ENCODE measurements at regions not wholly inside any gene's neighbourhood (a gene's known extent, or its start where the extent isn't known, plus 50 kb on each side); places are given as distances from the start of the nearest gene placed in this dataset.
A peak's percentile ranks its signal among the peaks of the same experiment; 100 is the strongest.

GRCh38 chr10:55495555-55495954 is 694.5 kb upstream of the PCDH15 start:
- DNase-seq (ENCODE audit: low read depth, low spot score) = no peak
- in situ Hi-C loops (cut with HindIII; ENCODE audit: low pct_unique_long_range_greater_than_20kb, low sequenced_read_pairs) = no loop called here

- in situ Hi-C loops (cut with HindIII; ENCODE audit: low pct_unique_long_range_greater_than_20kb, low sequenced_read_pairs) = no loop called here
Observed at GRCh38 chr10:55491712-55492111, 690.7 kb upstream of the PCDH15 start.

GRCh38 chr10:55485827-55486226 is 684.8 kb upstream of the PCDH15 start:
- in situ Hi-C loops (cut with HindIII; ENCODE audit: low pct_unique_long_range_greater_than_20kb, low sequenced_read_pairs) = no loop called here
- no peak for DNase-seq (ENCODE audit: low read depth, low spot score)

More at GRCh38 chr10:55491712-55492111, 690.7 kb upstream of the PCDH15 start:
- DNase-seq (ENCODE audit: low read depth, low spot score) = no peak

GRCh38 chr10:55476129-55476528 is 675.1 kb upstream of the PCDH15 start:
- in situ Hi-C loops (cut with HindIII; ENCODE audit: low pct_unique_long_range_greater_than_20kb, low sequenced_read_pairs) = no loop called here
- DNase-seq (ENCODE audit: low read depth, low spot score) = no peak

- in situ Hi-C loops (cut with HindIII; ENCODE audit: low pct_unique_long_range_greater_than_20kb, low sequenced_read_pairs) = no loop called here
Observed at GRCh38 chr10:55474258-55474657, 673.2 kb upstream of the PCDH15 start.

GRCh38 chr10:55470840-55471239 is 669.8 kb upstream of the PCDH15 start:
- no peak for DNase-seq (ENCODE audit: low read depth, low spot score)
- in situ Hi-C loops (cut with HindIII; ENCODE audit: low pct_unique_long_range_greater_than_20kb, low sequenced_read_pairs) = no loop called here

More at GRCh38 chr10:55474258-55474657, 673.2 kb upstream of the PCDH15 start:
- DNase-seq (ENCODE audit: low read depth, low spot score) = no peak

- no peak for DNase-seq (ENCODE audit: low read depth, low spot score)
- in situ Hi-C loops (cut with HindIII; ENCODE audit: low pct_unique_long_range_greater_than_20kb, low sequenced_read_pairs) = no loop called here
Observed at GRCh38 chr10:55466806-55467504, 665.9 kb upstream of the PCDH15 start.

- no peak for DNase-seq (ENCODE audit: low read depth, low spot score)
- in situ Hi-C loops (cut with HindIII; ENCODE audit: low pct_unique_long_range_greater_than_20kb, low sequenced_read_pairs) = no loop called here
Observed at GRCh38 chr10:55464083-55464482, 663.1 kb upstream of the PCDH15 start.

- in situ Hi-C loops (cut with HindIII; ENCODE audit: low pct_unique_long_range_greater_than_20kb, low sequenced_read_pairs) = no loop called here
- DNase-seq (ENCODE audit: low read depth, low spot score) = no peak
Observed at GRCh38 chr10:55460008-55460407, 659.0 kb upstream of the PCDH15 start.

- in situ Hi-C loops (cut with HindIII; ENCODE audit: low pct_unique_long_range_greater_than_20kb, low sequenced_read_pairs) = no loop called here
Observed at GRCh38 chr10:55449981-55450380, 649.0 kb upstream of the PCDH15 start.

GRCh38 chr10:55446441-55447002 is 645.5 kb upstream of the PCDH15 start:
- in situ Hi-C loops (cut with HindIII; ENCODE audit: low pct_unique_long_range_greater_than_20kb, low sequenced_read_pairs) = no loop called here
- no peak for DNase-seq (ENCODE audit: low read depth, low spot score)

More at GRCh38 chr10:55449981-55450380, 649.0 kb upstream of the PCDH15 start:
- DNase-seq (ENCODE audit: low read depth, low spot score) = no peak

GRCh38 chr10:55441777-55442176 is 640.7 kb upstream of the PCDH15 start:
- in situ Hi-C loops (cut with HindIII; ENCODE audit: low pct_unique_long_range_greater_than_20kb, low sequenced_read_pairs) = no loop called here
- DNase-seq (ENCODE audit: low read depth, low spot score) = no peak

GRCh38 chr10:55426138-55426537 is 625.1 kb upstream of the PCDH15 start:
- in situ Hi-C loops (cut with HindIII; ENCODE audit: low pct_unique_long_range_greater_than_20kb, low sequenced_read_pairs) = no loop called here

GRCh38 chr10:55410415-55410885 is 609.4 kb upstream of the PCDH15 start:
- DNase-seq (ENCODE audit: low read depth, low spot score) = peak; percentile 61
- in situ Hi-C loops (cut with HindIII; ENCODE audit: low pct_unique_long_range_greater_than_20kb, low sequenced_read_pairs) = no loop called here

More at GRCh38 chr10:55426138-55426537, 625.1 kb upstream of the PCDH15 start:
- DNase-seq (ENCODE audit: low read depth, low spot score) = no peak

- DNase-seq (ENCODE audit: low read depth, low spot score) = no peak
- in situ Hi-C loops (cut with HindIII; ENCODE audit: low pct_unique_long_range_greater_than_20kb, low sequenced_read_pairs) = no loop called here
Observed at GRCh38 chr10:55404094-55404493, 603.1 kb upstream of the PCDH15 start.

GRCh38 chr10:55400075-55400849 is 599.2 kb upstream of the PCDH15 start:
- DNase-seq (ENCODE audit: low read depth, low spot score) = peak; percentile 6
- in situ Hi-C loops (cut with HindIII; ENCODE audit: low pct_unique_long_range_greater_than_20kb, low sequenced_read_pairs) = no loop called here

- no peak for DNase-seq (ENCODE audit: low read depth, low spot score)
- in situ Hi-C loops (cut with HindIII; ENCODE audit: low pct_unique_long_range_greater_than_20kb, low sequenced_read_pairs) = no loop called here
Observed at GRCh38 chr10:55398497-55398882, 597.5 kb upstream of the PCDH15 start.

- in situ Hi-C loops (cut with HindIII; ENCODE audit: low pct_unique_long_range_greater_than_20kb, low sequenced_read_pairs) = no loop called here
- DNase-seq (ENCODE audit: low read depth, low spot score) = no peak
Observed at GRCh38 chr10:55397777-55398496, 596.9 kb upstream of the PCDH15 start.

Data from SK-MEL-5 (cell line).